ENCODE measurements at regions not wholly inside any gene's neighbourhood (a gene's known extent, or its start where the extent isn't known, plus 50 kb on each side); places are given as distances from the start of the nearest gene placed in this dataset.

DNA sequence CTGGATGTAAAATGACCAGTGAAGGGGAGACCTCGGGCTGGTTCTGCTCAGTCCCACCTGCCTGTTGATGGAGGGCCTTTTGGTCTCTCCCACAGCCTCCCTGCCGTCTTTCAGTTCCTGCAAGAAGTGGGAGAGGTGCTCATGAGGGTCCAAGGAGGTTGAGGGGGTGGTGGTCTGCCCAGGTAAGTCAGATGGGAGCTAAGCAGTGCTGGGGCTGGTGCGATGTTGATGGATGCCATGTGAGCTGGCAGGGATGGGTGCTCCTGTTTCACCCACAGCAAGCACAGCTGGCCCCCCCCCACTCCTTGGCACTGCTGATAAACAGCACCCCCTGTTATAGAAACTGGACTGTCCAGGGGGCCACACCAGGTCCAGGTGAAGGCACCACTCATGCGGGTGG, 145.6 kb downstream of the NSG2 start:
- no peak for DNase-seq (ENCODE audit: low read depth)

- no peak for DNase-seq (ENCODE audit: low read depth)
Measured at GRCh38 chr5:174191850-174192655, 146.5 kb downstream of the NSG2 start.

- no peak for DNase-seq (ENCODE audit: low read depth)
Measured at GRCh38 chr5:174192901-174193300, 147.4 kb downstream of the NSG2 start.

GRCh38 chr5:174195517-174195916, 150.0 kb downstream of the NSG2 start:
- DNase-seq (ENCODE audit: low read depth): no peak

DNA sequence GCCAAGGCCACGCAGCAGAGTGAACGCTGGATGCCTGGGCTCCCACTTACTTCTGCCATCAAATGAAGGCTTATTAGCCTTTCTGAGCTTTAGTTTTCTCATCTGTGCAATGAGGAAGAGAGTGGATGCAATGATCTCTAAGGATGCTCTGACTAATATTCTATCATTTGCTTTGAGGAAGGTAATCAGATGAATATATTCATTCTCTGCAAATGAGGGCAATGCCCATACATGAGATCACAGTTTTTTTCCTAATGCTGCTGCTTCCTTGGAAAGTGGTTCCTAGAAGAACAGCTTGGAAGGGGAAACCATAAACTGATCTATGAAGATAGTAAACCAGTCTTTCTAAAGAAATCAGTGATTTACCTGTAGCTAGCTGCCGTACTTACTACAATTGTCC, 152.4 kb downstream of the NSG2 start:
- no peak for DNase-seq (ENCODE audit: low read depth)

DNA sequence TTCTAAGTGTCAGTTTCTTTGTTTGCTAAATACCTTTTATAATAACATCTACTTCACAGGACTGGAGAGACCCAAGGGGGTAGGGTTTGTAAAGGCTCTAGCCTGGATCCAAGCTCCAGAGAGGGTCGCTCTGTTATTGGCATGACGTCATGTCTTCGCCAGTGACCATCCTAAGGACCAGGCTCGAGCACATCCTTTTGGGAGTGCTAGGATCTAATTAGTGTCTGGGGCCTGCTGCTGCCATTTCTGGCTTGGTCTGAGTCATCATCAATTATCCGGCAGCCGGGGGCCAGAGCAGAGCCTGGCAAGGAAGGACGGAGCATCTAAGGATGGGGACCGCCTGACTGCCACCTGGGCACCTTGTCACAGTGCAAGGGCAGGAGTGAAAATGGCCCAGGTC, 153.0 kb downstream of the NSG2 start:
- no peak for DNase-seq (ENCODE audit: low read depth)

DNA sequence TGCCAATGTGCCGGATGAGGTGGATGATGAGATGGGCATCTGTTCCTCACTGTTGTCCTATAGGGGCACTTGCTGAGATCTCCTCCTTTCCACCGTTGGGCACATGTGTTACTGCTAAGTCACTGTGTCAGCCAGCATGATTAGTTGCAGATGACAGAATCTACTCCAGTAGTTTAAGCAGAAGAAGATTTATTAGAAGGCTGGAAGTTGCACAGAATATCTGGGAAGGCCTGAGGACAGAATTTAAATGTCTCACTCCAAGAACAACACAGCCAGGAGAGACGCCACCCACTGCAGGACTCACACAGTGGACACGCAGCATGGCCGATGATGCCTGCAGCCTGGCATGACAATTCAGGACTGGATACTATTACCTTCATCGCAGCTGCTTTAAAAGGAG, 157.5 kb downstream of the NSG2 start:
- no peak for DNase-seq (ENCODE audit: low read depth)

- DNase-seq (ENCODE audit: low read depth): no peak
Measured at GRCh38 chr5:174204535-174205313, 159.2 kb downstream of the NSG2 start.

DNA sequence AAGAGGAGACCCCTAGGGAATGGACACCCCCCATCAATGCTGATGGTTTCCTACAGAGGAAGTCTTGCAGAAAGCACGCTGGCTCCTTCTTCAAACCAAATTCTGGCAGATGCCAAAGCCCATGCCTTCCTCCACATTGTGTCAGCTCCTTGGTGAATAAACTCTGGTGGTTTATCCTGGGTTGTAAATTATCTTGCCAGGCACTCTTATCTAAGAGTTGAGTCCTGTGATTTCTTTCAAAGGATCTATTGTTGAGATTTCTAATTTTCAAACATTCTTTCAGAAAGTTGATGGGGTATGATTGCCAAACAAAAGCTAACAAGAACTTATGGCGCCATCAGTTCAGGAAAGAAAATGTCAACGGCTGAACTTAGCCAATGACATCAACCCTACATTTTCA, 160.4 kb downstream of the NSG2 start:
- DNase-seq (ENCODE audit: low read depth): no peak

DNA sequence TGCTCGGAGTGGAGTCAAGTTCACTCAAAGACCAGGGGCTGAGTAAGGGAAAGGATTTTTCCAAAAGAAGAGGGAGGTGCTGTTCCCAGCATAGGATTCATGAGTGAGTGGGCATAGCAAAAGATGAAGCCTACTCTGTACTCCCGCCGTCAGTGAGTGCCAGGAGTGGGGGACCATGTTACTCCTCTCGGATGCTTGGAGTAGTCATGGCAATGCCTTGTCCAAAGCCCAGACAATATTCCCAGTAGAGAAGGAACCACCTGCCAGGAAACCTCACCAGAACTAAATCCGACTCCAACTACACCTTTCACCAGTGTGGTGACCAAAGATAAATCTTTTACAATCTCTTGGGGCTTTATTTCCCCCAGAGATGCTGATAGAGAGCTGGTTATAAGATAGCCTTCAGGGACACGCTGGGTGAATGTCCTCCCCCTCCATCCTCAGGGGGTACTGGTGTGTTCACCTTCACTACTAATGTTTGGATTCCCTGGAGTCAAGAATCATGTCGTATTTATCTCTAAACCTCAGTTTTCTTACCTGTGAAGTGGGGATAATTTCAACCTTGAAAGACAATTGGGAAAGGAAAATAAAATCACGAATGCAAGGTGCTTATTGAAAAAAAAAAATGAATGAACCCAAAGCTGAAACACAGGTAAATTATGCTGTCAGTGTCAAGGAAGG, 165.2 kb downstream of the NSG2 start:
- DNase-seq (ENCODE audit: low read depth): no peak

GRCh38 chr5:174211277-174211626, 165.7 kb downstream of the NSG2 start:
- DNase-seq (ENCODE audit: low read depth): no peak

DNA sequence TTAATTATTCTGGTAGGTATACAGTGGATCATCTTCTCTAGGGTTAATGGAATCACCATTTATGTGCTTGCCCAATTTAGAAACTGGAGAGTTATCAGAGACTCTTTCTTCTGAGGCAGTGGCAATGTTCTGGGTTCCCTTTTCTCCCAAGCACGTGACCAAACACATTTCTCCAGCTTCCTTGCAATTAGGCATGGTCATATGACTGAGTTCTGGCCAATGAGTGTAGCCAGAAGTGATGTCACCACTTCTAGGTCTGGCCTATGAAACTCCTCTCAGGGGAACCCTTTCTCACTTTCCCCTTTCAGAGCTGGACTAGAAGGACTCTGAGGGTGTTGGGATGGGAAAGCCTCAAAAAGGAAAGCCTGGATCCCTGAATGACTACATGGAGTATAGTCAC, 172.0 kb downstream of the NSG2 start:
- no peak for DNase-seq (ENCODE audit: low read depth)

- no peak for DNase-seq (ENCODE audit: low read depth)
Measured at GRCh38 chr5:174218162-174218561, 172.7 kb downstream of the NSG2 start.

GRCh38 chr5:174220417-174220816, 174.9 kb downstream of the NSG2 start:
- DNase-seq (ENCODE audit: low read depth): no peak

- DNase-seq (ENCODE audit: low read depth): no peak
Measured at GRCh38 chr5:174221436-174221835, 175.9 kb downstream of the NSG2 start.

DNA sequence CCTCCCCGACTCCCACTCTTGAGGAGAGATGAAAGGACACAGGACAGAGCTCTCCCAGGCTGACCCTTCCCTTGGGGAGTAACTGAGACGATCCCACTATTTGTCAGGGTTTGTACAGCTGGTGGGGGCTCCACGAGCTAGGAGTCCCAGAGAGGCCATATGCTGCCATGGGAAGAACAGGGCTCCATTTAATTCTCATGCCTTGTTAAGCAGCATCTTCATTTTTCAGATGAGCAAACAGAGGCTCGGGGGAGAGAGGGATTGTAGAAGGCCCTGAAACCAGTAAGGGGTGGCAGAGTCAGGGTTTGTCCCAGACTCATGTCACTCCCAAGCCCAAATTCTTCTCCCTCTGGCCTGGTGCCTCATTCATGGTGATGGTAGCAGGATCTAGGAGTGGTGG, 176.4 kb downstream of the NSG2 start:
- no peak for DNase-seq (ENCODE audit: low read depth)

DNA sequence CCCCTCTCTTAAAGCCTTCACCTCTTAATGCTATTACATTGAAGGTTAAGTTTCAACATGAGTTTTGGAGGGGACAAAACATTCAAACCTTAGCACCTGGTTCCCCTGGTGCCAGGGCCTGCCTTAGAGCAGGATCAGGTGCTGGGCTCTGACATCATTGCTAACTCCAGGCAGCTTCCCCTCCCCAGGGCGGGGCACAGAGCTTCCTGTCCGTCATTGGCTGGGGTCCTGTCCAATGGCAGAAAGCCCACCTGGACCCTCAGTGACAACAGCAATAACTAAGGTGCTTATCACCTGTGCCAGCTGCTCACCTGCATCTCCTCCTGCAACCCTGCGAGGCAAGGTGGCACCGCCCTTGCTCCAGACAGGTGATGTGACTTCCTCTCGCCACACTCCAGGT, 177.4 kb downstream of the NSG2 start:
- no peak for DNase-seq (ENCODE audit: low read depth)

DNA sequence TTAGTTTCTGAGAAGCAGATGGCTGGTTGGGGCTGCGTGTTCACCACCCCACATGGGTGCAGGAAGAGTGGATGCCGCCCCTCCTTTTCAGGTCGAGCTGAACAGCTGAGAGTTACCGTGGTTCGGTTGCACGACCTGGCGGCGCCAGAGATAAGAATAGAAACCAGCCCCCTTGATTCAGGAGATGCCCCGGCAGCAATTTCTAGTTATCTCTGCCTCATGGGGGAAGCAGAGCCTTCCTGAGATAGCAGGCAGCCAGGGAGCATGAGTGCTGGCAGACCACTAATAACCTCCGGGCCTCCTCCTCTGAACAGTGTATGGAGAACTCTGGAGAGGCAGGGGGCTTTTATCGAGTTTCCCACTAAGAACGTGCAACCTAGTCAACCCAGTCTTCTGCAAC, 177.8 kb downstream of the NSG2 start:
- DNase-seq (ENCODE audit: low read depth): no peak

GRCh38 chr5:174229068-174229467, 183.6 kb downstream of the NSG2 start:
- DNase-seq (ENCODE audit: low read depth): no peak

- no peak for DNase-seq (ENCODE audit: low read depth)
Measured at GRCh38 chr5:174229514-174230370, 184.2 kb downstream of the NSG2 start.

- DNase-seq (ENCODE audit: low read depth): no peak
Measured at GRCh38 chr5:174231956-174232487, 186.5 kb downstream of the NSG2 start.

- no peak for DNase-seq (ENCODE audit: low read depth)
Measured at GRCh38 chr5:174234388-174234787, 188.9 kb downstream of the NSG2 start.
